NT2/D1 (cell line): ENCODE measurements at regions not wholly inside any gene's neighbourhood (a gene's known extent, or its start where the extent isn't known, plus 50 kb on each side); places are given as distances from the start of the nearest gene placed in this dataset.

Experiments
- DNase-seq: peaks from one replicate; pipeline ENCODE4 v3.0.0-alpha.2; 2011; ENCODE audit warnings: low read depth, low spot score
- H3K27me3 ChIP-seq: 2 replicates; pipeline ENCODE4 v1.6.0; 2011; ENCODE audit warnings: mild to moderate bottlenecking; ENCODE audit not compliant: insufficient read length, insufficient read depth
- H3K36me3 ChIP-seq: 2 replicates; pipeline ENCODE4 v1.6.1; 2011; ENCODE audit warnings: mild to moderate bottlenecking, low read length, mixed read lengths; ENCODE audit not compliant: insufficient read depth, insufficient read length
- H3K4me1 ChIP-seq: 2 replicates; pipeline ENCODE4 v1.5.1; 2011; ENCODE audit not compliant: insufficient read depth, insufficient read length
- H3K4me3 ChIP-seq: 2 replicates; pipeline ENCODE4 v1.5.1; 2011; ENCODE audit warnings: low read depth; ENCODE audit not compliant: insufficient read length
- H3K9ac ChIP-seq: 2 replicates; pipeline ENCODE4 v1.6.0; 2011; ENCODE audit warnings: low read depth; ENCODE audit not compliant: insufficient read length
- H3K9me3 ChIP-seq: 2 replicates; pipeline ENCODE4 v1.5.1; 2011; ENCODE audit warnings: mild to moderate bottlenecking, low read length; ENCODE audit not compliant: insufficient read depth
- SUZ12 ChIP-seq: IDR thresholded peaks from 2 replicates; pipeline ENCODE4 v1.6.1; 2011; ENCODE audit not compliant: insufficient read length, insufficient read depth; ENCODE audit errors: extremely low read depth
- YY1 ChIP-seq: IDR thresholded peaks from 2 replicates; pipeline ENCODE4 v1.6.1; 2011; ENCODE audit not compliant: insufficient read length, insufficient read depth
- ZNF274 ChIP-seq: IDR thresholded peaks from 2 replicates; pipeline ENCODE4 v1.6.1; 2011; ENCODE audit warnings: mild to moderate bottlenecking, low read depth, low read length

GRCh38 chr21:27155130-27155500, 188.2 kb upstream of the ADAMTS5 start:
- H3K36me3 ChIP-seq = no peaks in the 10 kb centered on the region
- H3K9ac ChIP-seq = no peak overlapping the region
- H3K4me3 ChIP-seq = no peak overlapping the region
- TF ChIP-seq ZNF274 = no peak
- TF ChIP-seq YY1 = no peak
- no peak for TF ChIP-seq SUZ12
- H3K4me1 ChIP-seq = no peaks in the 10 kb centered on the region
- H3K27me3 ChIP-seq = no peaks in the 10 kb centered on the region
- DNase-seq = no peak
- H3K9me3 ChIP-seq = no peaks in the 10 kb centered on the region

GRCh38 chr21:27154451-27155129, 187.7 kb upstream of the ADAMTS5 start:
- Histone ChIP-seq H3K9ac (no peak overlapping the region), H3K4me1 (no peaks in the 10 kb centered on the region), H3K27me3 (no peaks in the 10 kb centered on the region), H3K36me3 (no peaks in the 10 kb centered on the region), H3K4me3 (no peak overlapping the region), H3K9me3 (no peaks in the 10 kb centered on the region)
- no peak for TF ChIP-seq YY1
- no peak for TF ChIP-seq SUZ12
- no peak for TF ChIP-seq ZNF274
- no peak for DNase-seq

- Histone ChIP-seq H3K9me3 (peaks cover 6% of the 10 kb centered on the region), H3K9ac (no peak overlapping the region), H3K4me1 (no peaks in the 10 kb centered on the region), H3K4me3 (no peak overlapping the region), H3K36me3 (no peaks in the 10 kb centered on the region), H3K27me3 (no peaks in the 10 kb centered on the region)
- DNase-seq = no peak
- TF ChIP-seq SUZ12 = no peak
These were observed 186.1 kb upstream of the ADAMTS5 start for GRCh38 chr21:27152996-27153395.

- H3K9me3 ChIP-seq = peaks cover 14% of the 10 kb centered on the region
- TF ChIP-seq ZNF274 (no peak), SUZ12 (no peak), YY1 (no peak)
- no peak overlapping the region for H3K9ac ChIP-seq
- no peak overlapping the region for H3K4me3 ChIP-seq
- DNase-seq = no peak
- H3K36me3 ChIP-seq = no peaks in the 10 kb centered on the region
- H3K27me3 ChIP-seq = no peaks in the 10 kb centered on the region
- H3K4me1 ChIP-seq = no peaks in the 10 kb centered on the region
These were observed 182.1 kb upstream of the ADAMTS5 start for GRCh38 chr21:27149034-27149433.

- Histone ChIP-seq H3K27me3 (no peaks in the 10 kb centered on the region), H3K36me3 (no peaks in the 10 kb centered on the region), H3K9me3 (peaks cover 14% of the 10 kb centered on the region), H3K4me1 (no peaks in the 10 kb centered on the region), H3K9ac (no peak overlapping the region), H3K4me3 (no peak overlapping the region)
- DNase-seq = no peak
- TF ChIP-seq YY1 (no peak), SUZ12 (no peak), ZNF274 (no peak)
These were observed 179.4 kb upstream of the ADAMTS5 start for GRCh38 chr21:27146268-27146667.

GRCh38 chr21:27145134-27145798, 178.4 kb upstream of the ADAMTS5 start:
- Histone ChIP-seq H3K27me3 (no peaks in the 10 kb centered on the region), H3K4me3 (no peak overlapping the region), H3K9ac (no peak overlapping the region), H3K36me3 (no peaks in the 10 kb centered on the region), H3K9me3 (peaks cover 14% of the 10 kb centered on the region), H3K4me1 (no peaks in the 10 kb centered on the region)
- no peak for TF ChIP-seq ZNF274
- TF ChIP-seq SUZ12 = no peak
- no peak for TF ChIP-seq YY1
- no peak for DNase-seq

- no peaks in the 10 kb centered on the region for H3K4me1 ChIP-seq
- no peak for DNase-seq
- H3K4me3 ChIP-seq = no peak overlapping the region
- no peaks in the 10 kb centered on the region for H3K27me3 ChIP-seq
- H3K9me3 ChIP-seq = peaks cover 13% of the 10 kb centered on the region
- no peak for TF ChIP-seq SUZ12
- TF ChIP-seq YY1 = no peak
- TF ChIP-seq ZNF274 = no peak
- no peaks in the 10 kb centered on the region for H3K36me3 ChIP-seq
- no peak overlapping the region for H3K9ac ChIP-seq
These were observed 176.6 kb upstream of the ADAMTS5 start for GRCh38 chr21:27143476-27143875.

GRCh38 chr21:27139526-27139925, 172.6 kb upstream of the ADAMTS5 start:
- no peak overlapping the region for H3K4me3 ChIP-seq
- no peak for TF ChIP-seq ZNF274
- no peak for TF ChIP-seq YY1
- no peak for TF ChIP-seq SUZ12

More at GRCh38 chr21:27139526-27139925, 172.6 kb upstream of the ADAMTS5 start:
- H3K9me3 ChIP-seq = no peaks in the 10 kb centered on the region
- H3K36me3 ChIP-seq = no peaks in the 10 kb centered on the region
- H3K27me3 ChIP-seq = no peaks in the 10 kb centered on the region
- H3K9ac ChIP-seq = no peak overlapping the region
- no peaks in the 10 kb centered on the region for H3K4me1 ChIP-seq
- no peak for DNase-seq
